SKM-1 (cell line): ENCODE measurements at regions not wholly inside any gene's neighbourhood (a gene's known extent, or its start where the extent isn't known, plus 50 kb on each side); places are given as distances from the start of the nearest gene placed in this dataset.
"Not testable (repeated sequence)": the region's sequence is repeated elsewhere in the genome, so short reads cannot be mapped to it uniquely, and the experiment has no call there.

ENCODE experiments used
- DNase-seq: peaks from one replicate; lab custom pipeline; 2025; ENCODE audit not compliant: unreplicated experiment; lab: John Stamatoyannopoulos, UW

- not testable (repeated sequence) for DNase-seq
Measured at GRCh38 chr16:29202642-29203041, 203.9 kb downstream of the NPIPB11 start.

- DNase-seq, result not testable (repeated sequence)
Measured at GRCh38 chr16:29202025-29202632, 204.4 kb downstream of the NPIPB11 start.

GRCh38 chr16:29201296-29202024 is 205.1 kb downstream of the NPIPB11 start:
- not testable (repeated sequence) for DNase-seq

- DNase-seq, result not testable (repeated sequence)
Measured at GRCh38 chr16:29200681-29201080, 205.8 kb downstream of the NPIPB11 start.

GRCh38 chr16:29200135-29200601 is 206.3 kb downstream of the NPIPB11 start:
- DNase-seq, result not testable (repeated sequence)

- not testable (repeated sequence) for DNase-seq
Measured at GRCh38 chr16:29199626-29200025, 206.9 kb downstream of the NPIPB11 start.

- no peak for DNase-seq
Measured at GRCh38 chr16:29198731-29199521, 207.6 kb downstream of the NPIPB11 start.

GRCh38 chr16:29198231-29198630 is 208.3 kb downstream of the NPIPB11 start:
- DNase-seq, result no peak

GRCh38 chr16:29197494-29198100 is 208.9 kb downstream of the NPIPB11 start:
- not testable (repeated sequence) for DNase-seq

GRCh38 chr16:29196746-29197145 is 209.8 kb downstream of the NPIPB11 start:
- DNase-seq, result not testable (repeated sequence)

- DNase-seq, result not testable (repeated sequence)
Measured at GRCh38 chr16:29195116-29195872, 210.4 kb downstream of the LAT start.

GRCh38 chr16:29194185-29194844 is 209.5 kb downstream of the LAT start:
- DNase-seq, result not testable (repeated sequence)

- not testable (repeated sequence) for DNase-seq
Measured at GRCh38 chr16:29193634-29194033, 208.8 kb downstream of the LAT start.

GRCh38 chr16:29193248-29193574 is 208.4 kb downstream of the LAT start:
- DNase-seq, result not testable (repeated sequence)

GRCh38 chr16:29192329-29193247 is 207.7 kb downstream of the LAT start:
- DNase-seq, result no peak

- DNase-seq, result not testable (repeated sequence)
Measured at GRCh38 chr16:29191636-29192180, 206.9 kb downstream of the LAT start.

- not testable (repeated sequence) for DNase-seq
Measured at GRCh38 chr16:29190553-29191431, 205.9 kb downstream of the LAT start.

- not testable (repeated sequence) for DNase-seq
Measured at GRCh38 chr16:29188806-29189205, 204.0 kb downstream of the LAT start.
